ENCODE measurements at regions not wholly inside any gene's neighbourhood (a gene's known extent, or its start where the extent isn't known, plus 50 kb on each side); places are given as distances from the start of the nearest gene placed in this dataset.

DNA sequence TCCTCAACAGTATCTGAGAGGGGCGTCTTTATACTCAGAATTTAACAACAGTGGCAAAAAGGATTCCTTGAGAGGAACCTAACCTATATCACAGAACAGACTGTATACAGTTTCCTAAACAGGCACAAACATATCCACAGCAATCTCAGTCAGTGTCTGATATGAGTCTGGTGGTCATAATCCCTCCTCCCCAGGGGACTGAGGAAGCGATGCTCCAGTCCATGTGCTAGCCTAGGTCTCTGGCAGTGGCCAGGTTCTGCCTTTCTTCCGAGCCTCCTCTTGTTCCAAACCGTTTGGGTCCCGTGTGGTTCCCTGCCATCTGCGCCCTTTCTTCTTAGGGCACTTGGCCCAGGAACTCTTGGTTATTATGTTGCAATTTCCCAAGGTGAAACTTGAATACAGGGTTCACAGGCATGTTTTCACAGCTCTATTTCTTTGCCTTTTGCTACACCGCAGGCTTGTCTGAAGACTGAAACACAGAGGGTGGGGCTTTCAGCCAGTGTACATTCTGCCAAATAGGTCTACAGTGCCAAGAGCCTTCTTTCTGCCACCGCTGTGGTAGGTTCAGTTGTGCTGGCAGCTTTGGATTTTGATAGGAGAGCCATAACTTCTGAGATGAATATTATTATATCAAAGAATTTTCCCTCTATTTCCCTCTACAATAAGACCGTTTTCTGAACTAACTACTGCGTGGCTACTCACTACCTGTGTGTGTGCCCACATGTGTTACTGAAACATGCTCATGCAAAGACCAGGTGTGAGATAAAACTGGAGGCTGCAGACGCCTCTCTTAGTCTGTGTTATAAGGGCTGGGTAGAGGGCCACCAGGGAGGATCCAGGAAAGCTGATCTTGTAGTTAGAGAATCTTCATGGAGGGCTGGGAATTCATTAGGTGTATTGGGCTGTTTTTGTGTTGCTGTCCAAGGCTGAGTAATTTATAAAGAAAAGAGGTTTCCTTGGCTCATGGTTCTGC lies 75.0 kb upstream of the HAAO start:
- H2AFZ ChIP-seq (ENCODE audit: low read depth, low read length) = no peak overlapping the region
- H3K4me1 ChIP-seq (ENCODE audit: insufficient read depth, low read length) = no peaks in the 10 kb centered on the region
- no peak overlapping the region for H3K4me3 ChIP-seq (ENCODE audit: low read length)
- H3K27me3 ChIP-seq (ENCODE audit: insufficient read depth, low read length) = no peaks in the 10 kb centered on the region
- H3K36me3 ChIP-seq (ENCODE audit: insufficient read depth, low read length) = no peaks in the 10 kb centered on the region
- peaks cover 8% of the 10 kb centered on the region for H3K9me3 ChIP-seq (ENCODE audit: low read length)

DNA sequence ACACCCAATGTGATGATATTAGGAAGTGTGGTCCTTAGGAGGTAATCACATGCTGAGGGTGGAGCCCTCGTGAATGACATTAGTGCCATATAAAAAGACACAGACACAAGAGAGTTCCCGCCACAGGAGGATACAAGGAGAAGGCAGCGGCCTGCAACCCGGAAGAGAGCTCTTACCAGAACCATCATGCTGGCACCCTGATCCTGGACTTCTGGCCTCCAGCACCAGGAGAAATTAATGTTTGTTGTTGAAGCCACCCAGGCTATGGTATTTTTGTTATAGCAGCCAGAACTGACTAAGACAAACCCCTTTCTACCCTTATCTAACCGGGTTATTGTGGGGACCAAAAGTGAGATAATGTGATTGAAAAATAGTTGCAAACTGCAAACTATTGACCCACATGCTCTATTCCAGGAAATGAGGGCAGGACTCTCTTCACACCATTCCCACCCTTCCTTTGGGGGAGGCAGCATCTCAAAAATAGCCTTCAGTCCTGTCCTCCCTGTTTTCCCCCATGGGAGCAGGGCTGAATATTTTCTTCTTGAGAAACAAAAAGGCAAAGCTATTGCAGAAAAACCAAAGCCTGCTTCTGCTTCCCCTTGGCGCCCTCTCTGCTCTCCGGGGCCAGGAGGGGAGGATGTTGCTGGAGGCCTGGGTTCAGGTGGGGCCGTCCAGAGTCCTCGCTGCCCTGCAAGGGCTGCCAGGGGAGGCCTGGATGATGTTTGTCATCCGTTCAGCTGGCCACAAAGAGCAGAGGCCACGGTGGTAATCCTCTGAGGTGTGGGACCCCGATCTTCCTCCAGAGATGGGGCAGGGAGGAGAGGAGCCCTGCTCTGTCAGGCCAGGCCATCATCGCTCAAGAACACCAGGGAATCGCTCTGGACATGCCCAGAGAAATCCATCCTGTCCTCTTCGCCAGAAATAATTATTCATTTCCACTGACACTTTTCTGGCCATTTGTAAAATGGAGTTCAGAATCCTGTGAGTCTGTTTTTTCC lies 73.8 kb upstream of the HAAO start:
- H3K36me3 ChIP-seq (ENCODE audit: insufficient read depth, low read length) = no peaks in the 10 kb centered on the region
- no peaks in the 10 kb centered on the region for H3K27me3 ChIP-seq (ENCODE audit: insufficient read depth, low read length)
- H3K4me3 ChIP-seq (ENCODE audit: low read length) = no peak overlapping the region
- H3K9me3 ChIP-seq (ENCODE audit: low read length) = peaks cover 8% of the 10 kb centered on the region
- no peaks in the 10 kb centered on the region for H3K4me1 ChIP-seq (ENCODE audit: insufficient read depth, low read length)
- no peak overlapping the region for H2AFZ ChIP-seq (ENCODE audit: low read depth, low read length)

DNA sequence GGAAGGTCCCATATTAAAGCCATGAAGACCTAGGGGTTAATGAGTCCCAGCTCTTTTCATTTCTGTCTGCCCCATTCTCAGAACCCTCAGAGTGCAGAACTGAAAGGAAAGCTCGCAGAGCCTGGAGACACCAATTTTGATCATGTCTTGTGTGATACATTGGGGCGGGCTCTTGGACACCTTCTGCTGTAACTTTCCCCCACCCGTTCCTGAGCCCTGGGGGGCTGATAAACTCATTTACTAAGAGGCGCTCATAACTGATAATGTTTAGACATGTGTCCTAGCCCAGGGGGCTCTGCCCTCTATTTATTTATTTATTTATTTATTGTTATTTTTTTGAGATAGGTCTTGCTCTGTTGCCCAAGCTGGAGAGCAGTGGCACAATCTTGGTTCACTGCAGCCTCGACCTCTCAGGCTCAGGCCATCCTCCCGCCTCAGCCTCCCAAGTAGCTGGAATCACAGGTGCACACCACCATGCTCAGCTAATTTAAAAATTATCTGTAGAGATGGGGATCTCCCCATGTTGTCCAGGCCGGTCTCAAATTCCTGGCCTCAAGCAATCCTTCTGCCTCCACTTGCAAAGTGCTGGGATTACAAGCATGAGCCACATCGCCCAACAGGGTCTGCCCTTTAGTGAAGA lies 72.4 kb upstream of the HAAO start:
- Histone ChIP-seq H2AFZ (ENCODE audit: low read depth, low read length) (no peak overlapping the region), H3K36me3 (ENCODE audit: insufficient read depth, low read length) (no peaks in the 10 kb centered on the region), H3K9me3 (ENCODE audit: low read length) (peaks cover 8% of the 10 kb centered on the region), H3K27me3 (ENCODE audit: insufficient read depth, low read length) (no peaks in the 10 kb centered on the region), H3K4me1 (ENCODE audit: insufficient read depth, low read length) (no peaks in the 10 kb centered on the region), H3K4me3 (ENCODE audit: low read length) (no peak overlapping the region)

DNA sequence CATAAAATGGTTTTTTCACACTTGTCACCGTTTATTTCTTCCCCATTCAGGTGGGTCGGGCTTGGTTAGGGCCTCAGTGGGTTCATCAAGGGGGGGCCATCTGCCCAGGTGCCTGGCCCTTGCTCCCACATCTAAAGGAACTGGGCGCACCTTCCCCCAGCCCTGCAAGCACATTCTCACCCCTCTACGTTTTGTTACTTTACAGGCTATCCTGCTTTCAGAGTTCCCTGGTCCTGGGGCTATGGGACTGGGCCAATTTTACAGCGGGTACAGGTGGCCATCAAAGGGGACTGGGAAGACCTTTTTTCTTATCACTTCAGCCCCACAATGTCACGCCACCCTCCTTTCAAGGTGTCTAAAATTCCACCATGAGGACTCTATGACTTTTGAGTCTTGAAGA lies 71.8 kb upstream of the HAAO start:
- Histone ChIP-seq H2AFZ (ENCODE audit: low read depth, low read length) (no peak overlapping the region), H3K27me3 (ENCODE audit: insufficient read depth, low read length) (no peaks in the 10 kb centered on the region), H3K9me3 (ENCODE audit: low read length) (peaks cover 8% of the 10 kb centered on the region), H3K36me3 (ENCODE audit: insufficient read depth, low read length) (no peaks in the 10 kb centered on the region), H3K4me3 (ENCODE audit: low read length) (no peak overlapping the region), H3K4me1 (ENCODE audit: insufficient read depth, low read length) (no peaks in the 10 kb centered on the region)

DNA sequence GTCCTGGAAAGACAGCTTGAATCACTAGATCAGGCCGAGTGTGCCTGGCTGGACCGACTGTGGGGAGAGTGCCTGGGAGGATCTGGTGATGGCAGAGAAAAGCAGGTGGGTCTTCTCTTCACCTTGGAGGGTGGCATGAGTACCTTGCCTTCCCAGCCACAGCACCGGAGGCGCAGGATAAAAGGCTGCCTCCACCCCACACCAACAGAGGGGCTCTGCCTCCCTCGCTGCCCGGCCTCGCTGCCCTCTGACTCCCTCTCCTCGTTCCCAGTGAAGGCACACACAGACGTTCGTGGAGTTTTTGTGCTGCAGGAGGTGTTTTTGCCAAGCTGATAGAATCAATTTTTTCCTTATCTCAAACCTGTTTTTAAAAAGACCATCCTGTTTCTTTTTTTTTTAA lies 71.4 kb upstream of the HAAO start:
- H2AFZ ChIP-seq (ENCODE audit: low read depth, low read length) = no peak overlapping the region
- no peaks in the 10 kb centered on the region for H3K36me3 ChIP-seq (ENCODE audit: insufficient read depth, low read length)
- no peaks in the 10 kb centered on the region for H3K27me3 ChIP-seq (ENCODE audit: insufficient read depth, low read length)
- H3K9me3 ChIP-seq (ENCODE audit: low read length) = peaks cover 8% of the 10 kb centered on the region
- no peaks in the 10 kb centered on the region for H3K4me1 ChIP-seq (ENCODE audit: insufficient read depth, low read length)
- no peak overlapping the region for H3K4me3 ChIP-seq (ENCODE audit: low read length)

DNA sequence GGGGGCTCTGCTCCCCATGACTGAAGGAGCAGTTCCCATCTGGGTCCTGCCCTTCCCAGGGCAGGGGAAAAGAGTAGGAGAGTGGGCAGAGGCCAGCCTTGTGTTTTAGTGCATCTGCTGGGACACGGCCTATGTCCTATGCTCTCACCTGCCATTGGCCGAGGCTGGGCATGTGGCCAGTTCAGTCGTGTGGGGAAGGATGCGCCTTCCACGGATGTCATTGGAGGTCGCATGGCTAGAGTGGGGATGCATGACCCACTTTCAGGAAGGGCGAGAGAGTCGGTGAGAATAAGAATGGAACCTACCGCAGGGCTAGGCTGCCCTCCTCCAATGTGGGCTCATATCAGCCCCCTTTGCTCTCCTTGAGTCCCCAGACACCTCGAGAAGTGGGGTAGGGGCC lies 70.9 kb upstream of the HAAO start:
- Histone ChIP-seq H3K4me1 (ENCODE audit: insufficient read depth, low read length) (no peaks in the 10 kb centered on the region), H3K27me3 (ENCODE audit: insufficient read depth, low read length) (no peaks in the 10 kb centered on the region), H3K36me3 (ENCODE audit: insufficient read depth, low read length) (no peaks in the 10 kb centered on the region), H3K4me3 (ENCODE audit: low read length) (no peak overlapping the region), H3K9me3 (ENCODE audit: low read length) (peaks cover 8% of the 10 kb centered on the region), H2AFZ (ENCODE audit: low read depth, low read length) (no peak overlapping the region)

DNA sequence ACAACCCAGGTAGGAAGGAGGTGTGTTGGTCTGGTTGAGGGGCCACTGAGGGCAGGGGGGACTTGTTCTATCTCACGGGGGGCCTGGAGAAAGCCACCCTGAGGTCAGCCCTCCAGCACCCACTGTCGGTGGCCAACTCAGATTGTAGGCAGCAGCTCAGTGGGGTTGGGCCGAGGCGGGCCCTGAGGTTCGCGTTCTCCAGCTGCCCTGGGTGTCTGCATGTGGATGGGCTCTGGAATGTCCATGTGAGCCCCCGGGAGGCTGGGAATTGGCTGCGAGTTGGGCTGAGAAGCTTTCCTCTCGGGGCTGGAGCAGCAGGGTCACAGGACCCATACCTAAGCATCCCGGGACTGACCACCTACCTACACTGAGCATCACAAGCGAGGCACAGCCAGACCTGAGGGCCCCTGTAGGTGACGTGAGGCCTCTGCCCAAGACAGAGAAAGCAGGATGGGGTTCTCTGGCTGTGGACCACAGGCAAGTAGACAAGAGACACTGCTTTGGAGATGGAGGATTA lies 70.3 kb upstream of the HAAO start:
- no peak overlapping the region for H3K4me3 ChIP-seq (ENCODE audit: low read length)
- H3K9me3 ChIP-seq (ENCODE audit: low read length) = peaks cover 8% of the 10 kb centered on the region
- H3K27me3 ChIP-seq (ENCODE audit: insufficient read depth, low read length) = no peaks in the 10 kb centered on the region
- H3K36me3 ChIP-seq (ENCODE audit: insufficient read depth, low read length) = no peaks in the 10 kb centered on the region
- no peak overlapping the region for H2AFZ ChIP-seq (ENCODE audit: low read depth, low read length)
- H3K4me1 ChIP-seq (ENCODE audit: insufficient read depth, low read length) = no peaks in the 10 kb centered on the region

DNA sequence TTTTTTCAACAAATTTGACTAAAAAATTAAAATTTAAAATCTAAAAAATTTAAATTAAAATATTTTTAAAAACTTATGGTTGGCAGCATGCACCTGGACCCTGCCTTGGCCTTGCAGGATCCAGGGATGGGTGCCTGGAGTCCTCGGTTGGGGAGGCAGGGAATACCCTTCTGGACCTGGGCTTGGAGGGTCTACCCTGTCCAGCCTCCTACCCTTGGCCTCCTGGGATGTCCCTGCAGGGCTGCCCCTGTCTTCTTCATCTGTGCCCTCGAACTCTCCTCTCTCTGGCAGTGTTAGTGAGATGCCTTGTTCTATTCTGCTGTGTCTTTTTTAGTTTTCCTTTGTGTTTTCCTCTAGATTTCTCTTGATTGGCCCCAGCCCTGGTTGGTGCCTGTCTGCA lies 68.9 kb upstream of the HAAO start:
- H3K4me1 ChIP-seq (ENCODE audit: insufficient read depth, low read length) = no peaks in the 10 kb centered on the region
- no peaks in the 10 kb centered on the region for H3K27me3 ChIP-seq (ENCODE audit: insufficient read depth, low read length)
- no peaks in the 10 kb centered on the region for H3K36me3 ChIP-seq (ENCODE audit: insufficient read depth, low read length)
- H3K4me3 ChIP-seq (ENCODE audit: low read length) = no peak overlapping the region
- peaks cover 8% of the 10 kb centered on the region for H3K9me3 ChIP-seq (ENCODE audit: low read length)
- H2AFZ ChIP-seq (ENCODE audit: low read depth, low read length) = no peak overlapping the region

DNA sequence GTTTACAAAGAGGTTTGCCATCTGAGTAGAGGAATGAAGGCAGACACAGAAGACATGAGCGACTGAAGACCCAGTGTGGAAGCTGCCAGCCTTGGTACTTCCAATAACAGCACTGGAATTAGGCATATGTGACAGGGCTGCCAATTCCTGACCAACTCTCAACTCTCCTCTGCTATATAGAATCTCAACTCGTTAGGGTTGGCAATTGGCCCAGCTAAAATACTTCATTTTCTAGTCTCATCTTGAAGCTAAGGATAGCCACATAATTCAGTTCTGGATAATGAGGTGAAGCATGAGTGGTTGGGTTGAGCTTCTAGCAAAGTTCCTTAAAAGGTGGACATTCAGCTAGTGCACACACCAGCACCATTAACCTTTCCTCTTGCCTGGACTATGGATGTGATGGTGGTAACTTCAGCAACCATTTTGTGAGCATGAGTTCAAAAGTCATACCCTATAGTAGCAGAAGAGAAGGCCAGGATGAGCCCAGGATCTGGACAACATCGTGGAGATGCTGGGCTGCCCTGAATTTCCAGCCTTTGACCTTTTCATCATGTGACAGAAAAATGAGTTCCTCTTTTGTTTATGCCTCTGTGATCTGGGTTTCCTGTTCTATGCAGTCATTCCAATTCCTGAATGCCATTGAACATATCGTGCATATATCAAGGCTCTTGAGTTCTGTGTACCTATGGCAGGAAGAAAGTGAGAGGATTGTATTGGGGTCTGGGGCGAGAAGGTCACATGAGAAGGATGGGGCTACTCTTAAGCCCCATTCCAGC lies 68.1 kb upstream of the HAAO start:
- H3K4me3 ChIP-seq (ENCODE audit: low read length) = no peak overlapping the region
- no peaks in the 10 kb centered on the region for H3K27me3 ChIP-seq (ENCODE audit: insufficient read depth, low read length)
- H3K9me3 ChIP-seq (ENCODE audit: low read length) = peaks cover 8% of the 10 kb centered on the region
- H3K36me3 ChIP-seq (ENCODE audit: insufficient read depth, low read length) = no peaks in the 10 kb centered on the region
- no peak overlapping the region for H2AFZ ChIP-seq (ENCODE audit: low read depth, low read length)
- no peaks in the 10 kb centered on the region for H3K4me1 ChIP-seq (ENCODE audit: insufficient read depth, low read length)

DNA sequence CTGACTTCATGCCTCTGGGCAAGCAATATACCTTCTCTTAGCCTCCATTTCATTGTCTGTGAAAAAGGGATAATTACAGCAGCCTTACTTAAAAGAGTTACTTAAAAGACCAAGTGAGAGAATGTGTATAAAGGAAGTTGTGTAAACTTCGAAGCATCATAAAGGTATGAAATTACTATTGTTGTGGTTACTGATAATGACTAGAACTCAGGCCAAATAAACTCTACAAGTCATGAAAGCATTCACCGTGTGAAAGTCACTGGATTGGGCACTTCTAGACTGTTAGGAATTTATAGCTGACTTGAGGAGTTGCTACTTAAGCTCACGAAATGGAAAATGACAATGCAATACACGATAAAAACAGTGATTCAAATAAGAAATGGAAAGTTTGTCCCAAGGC lies 67.4 kb upstream of the HAAO start:
- H2AFZ ChIP-seq (ENCODE audit: low read depth, low read length) = no peak overlapping the region
- H3K4me3 ChIP-seq (ENCODE audit: low read length) = no peak overlapping the region
- no peaks in the 10 kb centered on the region for H3K4me1 ChIP-seq (ENCODE audit: insufficient read depth, low read length)
- peaks cover 6% of the 10 kb centered on the region for H3K9me3 ChIP-seq (ENCODE audit: low read length)
- H3K27me3 ChIP-seq (ENCODE audit: insufficient read depth, low read length) = no peaks in the 10 kb centered on the region
- no peaks in the 10 kb centered on the region for H3K36me3 ChIP-seq (ENCODE audit: insufficient read depth, low read length)

DNA sequence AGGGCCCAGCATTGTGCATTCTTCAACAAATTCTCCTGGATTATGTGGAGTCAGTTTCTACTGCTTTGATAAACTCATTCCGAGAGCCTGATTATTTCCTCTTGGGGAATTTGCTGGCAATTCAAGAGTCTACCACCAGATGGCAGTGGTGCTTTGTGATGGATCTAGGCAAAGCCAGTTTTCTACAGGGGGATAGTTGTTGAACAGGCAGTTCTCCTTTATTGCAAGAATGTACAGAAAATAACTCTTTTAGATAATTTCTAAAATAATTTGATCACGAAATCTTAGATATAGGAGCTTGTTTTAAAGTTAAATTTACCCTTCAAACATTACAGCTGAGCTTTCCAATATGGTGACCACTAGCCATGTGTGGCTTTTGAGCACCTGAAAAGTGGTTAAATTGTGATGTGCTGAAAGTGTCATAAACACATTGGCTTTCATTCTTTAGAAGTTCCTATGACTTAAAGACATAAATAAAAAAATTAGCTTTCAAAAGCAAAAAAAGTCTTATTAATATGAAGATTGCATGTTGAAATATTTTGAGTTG lies 66.7 kb upstream of the HAAO start:
- Histone ChIP-seq H3K36me3 (ENCODE audit: insufficient read depth, low read length) (no peaks in the 10 kb centered on the region), H3K9me3 (ENCODE audit: low read length) (peaks cover 6% of the 10 kb centered on the region), H3K4me1 (ENCODE audit: insufficient read depth, low read length) (peaks cover 3% of the 10 kb centered on the region), H3K4me3 (ENCODE audit: low read length) (no peak overlapping the region), H2AFZ (ENCODE audit: low read depth, low read length) (no peak overlapping the region), H3K27me3 (ENCODE audit: insufficient read depth, low read length) (no peaks in the 10 kb centered on the region)
